ENCODE measurements at regions not wholly inside any gene's neighbourhood (a gene's known extent, or its start where the extent isn't known, plus 50 kb on each side); places are given as distances from the start of the nearest gene placed in this dataset.
"Not testable (repeated sequence)": the region's sequence is repeated elsewhere in the genome, so short reads cannot be mapped to it uniquely, and the experiment has no call there.

DNA sequence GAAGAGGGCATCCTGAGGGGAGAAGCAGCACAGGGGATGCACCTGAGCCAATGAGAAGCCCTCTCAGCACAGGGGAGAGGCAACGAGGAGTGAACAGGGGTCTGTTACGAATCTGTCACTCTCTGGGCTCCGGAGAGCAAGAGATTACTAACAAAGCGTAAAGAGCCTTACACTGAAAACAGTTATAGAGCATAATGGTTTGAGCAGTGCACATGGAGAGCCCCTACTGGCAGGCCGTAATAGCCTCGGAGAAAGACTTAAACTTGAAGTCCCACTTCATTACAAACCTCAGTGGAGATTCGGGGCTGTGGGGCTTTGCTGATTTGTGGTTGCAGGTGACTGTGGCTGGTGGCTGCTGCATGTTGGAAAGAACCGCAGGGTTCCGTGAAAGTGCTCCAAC, 271.5 kb upstream of the TMC3 start:
- no peak for DNase-seq
- intact Hi-C loops (cut with DNase I; ENCODE audit: low total_unique reads), result no loop called here
- Histone ChIP-seq H3K9me3 (no peaks in the 10 kb centered on the region), H3K4me1 (no peaks in the 10 kb centered on the region), H3K27ac (no peak overlapping the region), H3K27me3 (no peaks in the 10 kb centered on the region), H3K4me3 (no peak overlapping the region), H3K36me3 (no peaks in the 10 kb centered on the region)
- TF ChIP-seq POLR2A (IDR thresholded peaks at IDR 0.05), result no peak
- TF ChIP-seq, protein P1, sequence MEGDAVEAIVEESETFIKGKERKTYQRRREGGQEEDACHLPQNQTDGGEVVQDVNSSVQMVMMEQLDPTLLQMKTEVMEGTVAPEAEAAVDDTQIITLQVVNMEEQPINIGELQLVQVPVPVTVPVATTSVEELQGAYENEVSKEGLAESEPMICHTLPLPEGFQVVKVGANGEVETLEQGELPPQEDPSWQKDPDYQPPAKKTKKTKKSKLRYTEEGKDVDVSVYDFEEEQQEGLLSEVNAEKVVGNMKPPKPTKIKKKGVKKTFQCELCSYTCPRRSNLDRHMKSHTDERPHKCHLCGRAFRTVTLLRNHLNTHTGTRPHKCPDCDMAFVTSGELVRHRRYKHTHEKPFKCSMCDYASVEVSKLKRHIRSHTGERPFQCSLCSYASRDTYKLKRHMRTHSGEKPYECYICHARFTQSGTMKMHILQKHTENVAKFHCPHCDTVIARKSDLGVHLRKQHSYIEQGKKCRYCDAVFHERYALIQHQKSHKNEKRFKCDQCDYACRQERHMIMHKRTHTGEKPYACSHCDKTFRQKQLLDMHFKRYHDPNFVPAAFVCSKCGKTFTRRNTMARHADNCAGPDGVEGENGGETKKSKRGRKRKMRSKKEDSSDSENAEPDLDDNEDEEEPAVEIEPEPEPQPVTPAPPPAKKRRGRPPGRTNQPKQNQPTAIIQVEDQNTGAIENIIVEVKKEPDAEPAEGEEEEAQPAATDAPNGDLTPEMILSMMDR (IDR thresholded peaks at IDR 0.05), result no peak

DNA sequence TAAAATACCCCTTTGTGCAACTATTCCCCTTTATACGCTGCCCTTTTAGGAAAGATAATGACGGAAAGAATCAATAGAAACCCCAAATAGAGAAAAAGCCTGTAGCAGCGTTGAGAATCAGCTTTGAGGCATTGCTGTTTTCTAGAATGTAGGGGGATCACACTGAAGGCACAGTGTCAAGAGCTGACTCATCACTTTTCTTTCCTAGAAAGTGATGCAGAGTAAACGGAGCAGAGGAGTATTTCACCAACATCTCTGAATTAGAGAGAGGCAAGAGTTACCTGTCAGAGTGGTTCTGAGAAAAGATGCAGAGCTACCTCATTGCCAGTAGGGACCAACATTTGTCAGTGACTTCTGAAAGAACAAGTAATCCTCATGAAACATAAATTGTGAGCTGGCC, 269.8 kb upstream of the TMC3 start:
- TF ChIP-seq, protein P1 (IDR thresholded peaks at IDR 0.05), result no peak
- TF ChIP-seq POLR2A (IDR thresholded peaks at IDR 0.05), result no peak
- H3K4me3 ChIP-seq, result no peak overlapping the region

DNA sequence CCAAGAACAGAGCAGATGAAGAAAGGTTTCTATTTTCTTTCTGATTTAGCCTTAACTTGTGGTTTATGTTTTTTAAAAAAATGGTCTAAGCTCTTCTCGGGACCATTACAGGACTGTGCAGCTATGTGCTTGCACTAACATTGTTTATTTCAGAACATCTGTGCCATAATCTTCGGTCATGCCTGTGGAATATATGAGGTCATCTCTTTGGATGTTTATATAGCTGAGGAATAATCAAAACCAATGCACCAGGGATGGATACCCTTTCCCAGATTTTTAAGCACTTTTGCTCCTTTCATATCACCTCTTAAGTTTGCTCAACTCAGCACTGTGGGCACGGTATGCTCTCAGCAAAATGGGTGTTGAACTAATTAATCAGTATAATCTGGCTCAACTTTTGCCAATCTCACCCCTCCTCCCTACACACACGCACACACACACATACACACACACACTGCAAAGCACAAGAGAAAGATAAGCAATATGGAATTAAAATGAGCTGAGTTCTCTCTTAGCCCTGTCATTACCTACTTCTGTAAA, 268.5 kb upstream of the TMC3 start:
- no peak overlapping the region for H3K27ac ChIP-seq
- no peak for TF ChIP-seq POLR2A (IDR thresholded peaks at IDR 0.05)
- TF ChIP-seq, protein P1 (IDR thresholded peaks at IDR 0.05), result no peak
- H3K4me3 ChIP-seq, result no peak overlapping the region

More for the DNA sequence above, 269.8 kb upstream of the TMC3 start:
- Histone ChIP-seq H3K36me3 (no peaks in the 10 kb centered on the region), H3K27me3 (no peaks in the 10 kb centered on the region), H3K27ac (no peak overlapping the region), H3K9me3 (no peaks in the 10 kb centered on the region), H3K4me1 (no peaks in the 10 kb centered on the region)
- intact Hi-C loops (cut with DNase I; ENCODE audit: low total_unique reads), result no loop called here
- no peak for DNase-seq

DNA sequence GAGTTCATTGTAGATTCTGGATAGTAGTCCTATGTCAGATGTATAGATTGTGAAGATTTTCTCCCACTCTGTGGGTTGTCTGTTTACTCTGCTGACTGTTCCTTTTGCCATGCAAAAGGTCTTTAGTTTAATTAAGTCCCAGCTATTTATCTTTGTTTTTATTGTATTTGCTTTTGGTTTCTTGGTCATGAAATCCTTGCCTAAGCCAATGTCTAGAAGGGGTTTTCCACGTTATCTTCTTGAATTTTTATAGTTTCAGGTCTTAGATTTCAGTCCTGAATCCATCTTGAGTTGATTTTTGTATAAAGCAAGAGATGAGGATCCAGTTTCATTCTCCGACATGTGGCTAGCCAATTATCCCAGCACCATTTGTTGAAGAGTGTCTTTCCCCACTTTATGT, 262.1 kb upstream of the TMC3 start:
- H3K27me3 ChIP-seq; H3K27ac ChIP-seq; H3K9me3 ChIP-seq; H3K36me3 ChIP-seq; H3K4me1 ChIP-seq; H3K4me3 ChIP-seq; DNase-seq; intact Hi-C loops (cut with DNase I; ENCODE audit: low total_unique reads): not testable (repeated sequence)

More for the DNA sequence above, 268.5 kb upstream of the TMC3 start:
- Histone ChIP-seq H3K9me3 (no peaks in the 10 kb centered on the region), H3K36me3 (no peaks in the 10 kb centered on the region), H3K4me1 (no peaks in the 10 kb centered on the region), H3K27me3 (no peaks in the 10 kb centered on the region)
- no peak for DNase-seq
- intact Hi-C loops (cut with DNase I; ENCODE audit: low total_unique reads), result no loop called here

DNA sequence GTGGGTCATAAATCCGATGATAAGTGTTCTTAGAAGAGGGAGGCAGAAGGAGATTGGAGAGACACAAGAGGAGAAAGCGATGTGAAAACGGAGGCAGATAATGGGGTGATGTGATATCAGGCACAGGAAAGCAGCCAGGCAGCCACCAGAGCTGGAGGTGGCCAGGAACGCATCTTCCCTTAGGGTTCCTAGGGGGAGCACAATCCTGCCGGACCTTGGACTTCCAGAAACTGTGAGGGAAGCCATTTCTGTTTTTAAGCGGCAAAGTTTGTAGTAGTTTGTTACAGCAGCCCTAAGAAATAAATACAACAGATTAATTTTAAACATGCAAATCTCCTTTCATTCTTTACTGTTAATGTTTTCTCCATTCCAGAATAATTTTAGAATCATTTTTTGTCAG, 259.9 kb upstream of the TMC3 start:
- no peak for TF ChIP-seq POLR2A (IDR thresholded peaks at IDR 0.05)
- TF ChIP-seq, protein P1 (IDR thresholded peaks at IDR 0.05), result no peak

DNA sequence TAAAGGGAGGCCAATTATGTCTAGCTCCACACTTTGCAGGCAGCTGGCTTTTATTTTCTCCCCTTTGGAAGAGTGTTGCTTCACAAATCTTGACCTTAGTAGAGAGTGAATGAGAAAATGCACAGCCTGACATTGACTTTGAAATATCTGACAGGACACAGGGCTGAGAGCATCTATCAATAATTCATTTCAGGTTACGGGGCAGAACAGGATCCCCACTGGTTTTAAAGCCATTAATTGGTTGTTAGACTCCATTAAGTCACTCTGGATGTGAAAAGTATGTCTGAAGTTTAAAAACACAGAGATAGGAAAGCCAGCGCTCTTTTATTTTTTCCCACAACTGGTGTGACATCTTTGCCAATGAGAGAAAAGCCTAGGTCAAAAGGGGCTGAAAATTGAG, 251.9 kb upstream of the TMC3 start:
- intact Hi-C loops (cut with DNase I; ENCODE audit: low total_unique reads), result no loop called here
- Histone ChIP-seq H3K27ac (no peak overlapping the region), H3K27me3 (no peaks in the 10 kb centered on the region), H3K4me3 (no peak overlapping the region), H3K36me3 (no peaks in the 10 kb centered on the region), H3K4me1 (no peaks in the 10 kb centered on the region), H3K9me3 (no peaks in the 10 kb centered on the region)
- TF ChIP-seq, protein P1 (IDR thresholded peaks at IDR 0.05), result no peak
- TF ChIP-seq POLR2A (IDR thresholded peaks at IDR 0.05), result no peak
- DNase-seq, result no peak

More for the DNA sequence above, 259.9 kb upstream of the TMC3 start:
- Histone ChIP-seq H3K4me1 (no peaks in the 10 kb centered on the region), H3K27me3 (no peaks in the 10 kb centered on the region), H3K27ac (no peak overlapping the region), H3K9me3 (no peaks in the 10 kb centered on the region), H3K4me3 (no peak overlapping the region), H3K36me3 (no peaks in the 10 kb centered on the region)
- DNase-seq, result no peak
- intact Hi-C loops (cut with DNase I; ENCODE audit: low total_unique reads), result no loop called here
